IPS DF 6.9 (cell line): ENCODE measurements at regions not wholly inside any gene's neighbourhood (a gene's known extent, or its start where the extent isn't known, plus 50 kb on each side); places are given as distances from the start of the nearest gene placed in this dataset.

Experiments
- DNase-seq: peaks from one replicate; pipeline ENCODE4 v3.0.0-alpha.2; 2013; ENCODE audit warnings: low read depth, low spot score
- H3K27ac ChIP-seq: one replicate; pipeline ENCODE4 v1.5.1; 2013; ENCODE audit warnings: low read length, control low read depth
- H3K27me3 ChIP-seq: 2 replicates; pipeline ENCODE4 v1.6.1; 2013; ENCODE audit warnings: mild to moderate bottlenecking, low read length; ENCODE audit not compliant: control insufficient read depth, insufficient read depth
- H3K36me3 ChIP-seq: 2 replicates; pipeline ENCODE4 v1.6.1; 2013; ENCODE audit warnings: low read length; ENCODE audit not compliant: control insufficient read depth, insufficient read depth
- H3K4me1 ChIP-seq: 2 replicates; pipeline ENCODE4 v1.6.1; 2013; ENCODE audit warnings: low read length; ENCODE audit not compliant: control insufficient read depth, insufficient read depth
- H3K4me3 ChIP-seq: 2 replicates; pipeline ENCODE4 v1.5.1; 2013; ENCODE audit warnings: mild to moderate bottlenecking, low read length
- H3K9me3 ChIP-seq: 2 replicates; pipeline ENCODE4 v1.6.1; 2013; ENCODE audit warnings: low read length, inconsistent platforms; ENCODE audit not compliant: control insufficient read depth, insufficient read depth
- WGBS: extraction: QIAGEN DNeasy Blood & Tissue Kit; methylation state at CpG from one replicate; pipeline ENCODE4 v1.1.7; 2013; ENCODE audit warnings: mixed read lengths, missing lambda C conversion rate; ENCODE audit not compliant: insufficient read length, insufficient coverage; 5-methylcytosine and 5-hydroxymethylcytosine counted together

DNA sequence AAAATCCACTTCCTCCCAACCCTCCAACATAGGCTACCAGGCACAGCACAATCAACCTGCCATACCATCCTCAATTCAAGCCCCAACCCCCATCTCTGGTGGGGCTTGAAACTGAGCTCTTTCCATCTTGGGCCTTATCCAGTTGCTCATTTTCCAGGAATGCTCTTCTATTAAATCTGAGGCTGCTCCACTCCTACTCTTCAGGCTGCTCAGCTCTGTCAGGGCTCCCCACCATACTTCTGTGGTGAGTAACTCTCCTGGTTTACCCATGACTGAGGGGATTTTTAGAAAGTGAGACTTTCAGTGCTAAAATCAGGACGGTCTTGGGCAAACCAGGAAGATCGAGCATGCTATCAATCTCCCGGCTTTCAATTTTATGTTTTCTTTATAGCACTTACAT lies 512.8 kb downstream of the LMO7 start:
- no peaks in the 10 kb centered on the region for H3K9me3 ChIP-seq
- H3K4me1 ChIP-seq = no peaks in the 10 kb centered on the region
- H3K27ac ChIP-seq = no peak overlapping the region
- H3K27me3 ChIP-seq = no peaks in the 10 kb centered on the region
- no peak overlapping the region for H3K4me3 ChIP-seq
- no CpG with 5 or more reads among the region's 3 CpGs for WGBS
- no peaks in the 10 kb centered on the region for H3K36me3 ChIP-seq
- DNase-seq = no peak

DNA sequence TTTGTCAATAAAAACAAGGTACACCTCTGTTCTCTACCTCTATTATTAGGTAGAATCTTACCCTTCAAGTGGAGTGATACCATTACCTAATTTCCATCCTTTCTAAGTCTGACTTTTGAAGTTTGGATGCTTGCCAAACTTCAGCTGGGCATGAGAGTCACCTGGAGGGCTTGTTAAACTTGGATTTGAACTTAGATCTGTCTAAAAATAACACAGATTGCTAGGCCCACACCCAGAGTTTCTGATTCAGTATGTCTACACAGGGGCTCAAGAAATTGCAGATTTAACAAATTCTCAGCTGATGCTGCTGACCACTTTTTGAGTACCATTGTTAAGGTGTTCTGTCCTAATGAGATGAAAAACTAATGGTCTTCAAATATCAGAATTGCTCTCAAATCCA lies 512.2 kb downstream of the LMO7 start:
- no peak for DNase-seq

DNA sequence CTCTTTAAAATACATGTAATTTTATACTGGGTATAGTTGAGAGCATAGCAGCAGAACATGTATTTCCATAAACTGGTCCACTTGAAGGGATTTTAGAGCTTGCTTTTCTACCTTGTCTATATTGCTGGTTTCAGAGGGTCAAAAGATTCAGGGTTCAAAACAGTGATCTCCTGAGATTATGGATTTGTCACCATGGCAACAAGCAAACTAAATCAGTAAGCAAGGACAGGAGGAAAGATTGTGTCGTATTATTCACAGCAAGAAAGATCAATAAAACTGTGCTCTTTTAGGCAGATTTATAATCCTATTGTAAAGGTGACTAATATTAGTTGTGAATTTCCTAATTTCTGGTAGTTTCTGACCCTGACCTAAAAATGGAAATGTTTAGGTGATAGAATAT lies 496.4 kb downstream of the LMO7 start:
- Histone ChIP-seq H3K36me3 (no peaks in the 10 kb centered on the region), H3K27ac (no peak overlapping the region), H3K4me1 (no peaks in the 10 kb centered on the region), H3K27me3 (no peaks in the 10 kb centered on the region), H3K4me3 (no peak overlapping the region), H3K9me3 (no peaks in the 10 kb centered on the region)
- DNase-seq = no peak
- WGBS = no CpG with 5 or more reads among the region's 1 CpG

More for the DNA sequence above, 512.2 kb downstream of the LMO7 start:
- H3K27ac ChIP-seq = no peak overlapping the region
- no peak overlapping the region for H3K4me3 ChIP-seq
- H3K4me1 ChIP-seq = no peaks in the 10 kb centered on the region
- H3K36me3 ChIP-seq = no peaks in the 10 kb centered on the region
- no peaks in the 10 kb centered on the region for H3K27me3 ChIP-seq
- no peaks in the 10 kb centered on the region for H3K9me3 ChIP-seq

DNA sequence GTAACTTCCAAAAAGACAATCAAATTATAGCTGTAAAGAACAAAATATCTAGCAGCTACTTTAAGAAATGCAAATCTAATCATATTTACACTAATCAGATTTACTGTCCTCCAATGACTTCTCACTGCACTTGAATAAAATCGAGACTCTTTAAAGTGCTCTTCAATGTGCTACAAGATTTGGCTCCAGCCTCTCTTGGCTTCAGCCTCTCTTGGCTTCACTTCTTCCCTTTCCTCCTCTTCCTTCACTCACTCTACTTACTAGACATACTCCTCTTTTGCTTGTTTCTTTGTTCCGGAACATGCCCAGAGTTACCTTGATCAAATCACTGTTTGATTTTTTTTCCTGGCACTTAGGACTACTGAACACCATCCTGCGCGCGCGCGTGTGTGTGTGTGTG lies 495.4 kb downstream of the LMO7 start:
- Histone ChIP-seq H3K36me3 (no peaks in the 10 kb centered on the region), H3K4me3 (no peak overlapping the region), H3K27ac (no peak overlapping the region), H3K4me1 (no peaks in the 10 kb centered on the region), H3K27me3 (no peaks in the 10 kb centered on the region), H3K9me3 (no peaks in the 10 kb centered on the region)
- no peak for DNase-seq
- no CpG with 5 or more reads among the region's 7 CpGs for WGBS

DNA sequence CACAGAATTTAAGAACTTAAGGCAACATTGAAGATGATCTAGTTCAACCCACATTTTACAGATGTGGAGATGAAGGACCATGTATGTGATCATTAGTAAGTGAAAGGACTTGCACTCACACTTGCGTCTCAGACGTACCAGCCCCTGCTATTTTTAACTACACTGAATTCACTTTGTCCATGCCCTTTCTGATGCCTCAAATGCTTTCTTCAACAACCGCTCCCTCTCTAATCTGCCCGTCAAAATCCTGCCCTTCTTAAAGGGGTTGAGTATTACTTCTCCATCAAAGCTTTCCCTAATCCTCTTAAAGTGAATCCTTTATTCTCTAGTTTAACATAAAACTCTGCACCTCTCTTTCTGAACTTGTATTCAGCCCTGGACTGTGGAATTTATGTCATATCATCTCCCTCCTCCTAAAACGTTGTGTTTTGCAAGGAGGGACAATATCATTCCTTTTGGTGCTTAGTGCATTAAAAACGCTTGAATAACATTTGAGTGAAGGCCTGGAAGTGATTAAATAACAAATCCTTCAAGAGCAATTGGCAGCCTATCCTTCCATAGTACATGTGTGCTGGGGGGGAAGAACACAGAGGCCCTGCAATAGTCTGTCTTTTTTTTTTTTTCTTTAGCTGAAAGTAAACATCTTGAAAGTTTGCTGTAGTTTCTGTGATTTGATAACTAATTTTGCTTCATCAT lies 493.3 kb downstream of the LMO7 start:
- no peaks in the 10 kb centered on the region for H3K27me3 ChIP-seq
- H3K36me3 ChIP-seq = no peaks in the 10 kb centered on the region
- H3K9me3 ChIP-seq = no peaks in the 10 kb centered on the region
- no peak for DNase-seq
- WGBS = no CpG with 5 or more reads among the region's 6 CpGs
- no peak overlapping the region for H3K4me3 ChIP-seq
- no peaks in the 10 kb centered on the region for H3K4me1 ChIP-seq
- no peak overlapping the region for H3K27ac ChIP-seq

DNA sequence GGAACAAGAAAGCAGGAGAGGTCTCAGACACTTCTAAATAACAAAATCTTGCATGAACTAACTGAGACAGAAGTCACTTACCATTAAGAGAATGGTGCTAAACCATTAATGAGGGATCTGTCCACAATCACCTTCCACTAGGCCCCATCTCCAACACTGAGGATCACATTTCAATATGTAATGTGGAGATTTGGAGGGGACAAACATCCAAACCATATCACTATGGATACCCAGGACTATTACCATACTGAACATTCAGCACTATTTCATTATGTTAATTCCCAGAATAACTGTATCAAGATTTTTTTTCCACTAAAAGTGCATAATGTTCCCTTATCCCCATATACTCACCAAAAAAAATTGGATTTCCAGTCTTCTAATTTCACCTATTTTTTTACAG lies 491.8 kb downstream of the LMO7 start:
- H3K27me3 ChIP-seq = no peaks in the 10 kb centered on the region
- no peak overlapping the region for H3K4me3 ChIP-seq
- H3K9me3 ChIP-seq = peaks cover 2% of the 10 kb centered on the region; the same call in 1 of the 2 replicates
- H3K4me1 ChIP-seq = no peaks in the 10 kb centered on the region
- DNase-seq = no peak
- no peak overlapping the region for H3K27ac ChIP-seq
- H3K36me3 ChIP-seq = no peaks in the 10 kb centered on the region

DNA sequence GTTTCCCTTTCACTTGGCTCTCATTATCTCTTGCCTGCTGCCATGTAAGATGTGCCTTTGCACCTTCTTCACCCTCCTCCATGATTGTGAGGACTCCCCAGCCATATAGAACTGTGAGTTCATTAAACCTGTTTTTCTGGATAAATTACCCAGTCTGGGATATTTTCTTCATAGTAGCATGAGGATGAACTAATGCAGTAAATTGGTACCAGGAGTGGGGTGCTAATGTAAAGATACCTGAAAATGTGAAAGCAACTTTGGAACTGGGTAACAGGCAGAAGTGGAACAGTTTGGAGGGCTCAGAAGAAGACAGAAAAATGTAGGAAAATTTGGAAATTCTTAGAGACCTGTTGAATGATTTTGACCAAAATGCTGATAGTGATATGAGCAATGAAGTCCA lies 487.4 kb downstream of the LMO7 start:
- Histone ChIP-seq H3K4me3 (no peak overlapping the region), H3K36me3 (no peaks in the 10 kb centered on the region), H3K9me3 (peaks cover 2% of the 10 kb centered on the region; the same call in 1 of the 2 replicates), H3K27me3 (no peaks in the 10 kb centered on the region), H3K27ac (no peak overlapping the region), H3K4me1 (no peaks in the 10 kb centered on the region)
- DNase-seq = no peak

DNA sequence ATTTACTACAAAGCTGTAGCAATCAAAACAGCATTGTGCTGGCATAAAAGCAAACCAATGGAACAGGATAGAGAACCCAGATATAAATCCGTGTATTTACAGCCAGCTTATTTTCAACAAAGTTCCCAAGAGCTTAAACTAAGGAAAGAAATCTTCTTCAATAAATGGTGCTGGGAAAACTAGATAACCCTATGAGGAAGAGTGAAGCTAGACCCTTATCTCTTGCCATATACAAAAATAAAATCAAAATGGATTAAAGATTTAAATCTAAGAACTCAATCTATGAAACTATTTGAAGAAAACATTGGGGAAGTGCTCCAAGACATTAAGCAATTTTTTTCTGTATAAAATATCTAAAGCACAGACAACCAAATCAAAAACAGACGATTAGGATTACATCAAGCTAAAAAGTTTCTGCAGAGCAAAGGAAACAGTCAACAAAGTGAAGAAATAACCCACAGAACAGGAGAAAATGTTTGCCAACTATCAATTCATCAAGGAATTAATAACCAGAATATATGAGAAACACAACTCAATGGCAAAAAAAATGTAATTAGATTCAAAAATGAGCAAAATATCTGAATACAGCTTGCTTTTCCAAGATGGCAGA lies 480.7 kb downstream of the LMO7 start:
- Histone ChIP-seq H3K27me3 (no peaks in the 10 kb centered on the region), H3K36me3 (no peaks in the 10 kb centered on the region), H3K9me3 (no peaks in the 10 kb centered on the region), H3K4me3 (no peak overlapping the region), H3K4me1 (no peaks in the 10 kb centered on the region), H3K27ac (no peak overlapping the region)
- no peak for DNase-seq
- no CpG with 5 or more reads among the region's 2 CpGs for WGBS

DNA sequence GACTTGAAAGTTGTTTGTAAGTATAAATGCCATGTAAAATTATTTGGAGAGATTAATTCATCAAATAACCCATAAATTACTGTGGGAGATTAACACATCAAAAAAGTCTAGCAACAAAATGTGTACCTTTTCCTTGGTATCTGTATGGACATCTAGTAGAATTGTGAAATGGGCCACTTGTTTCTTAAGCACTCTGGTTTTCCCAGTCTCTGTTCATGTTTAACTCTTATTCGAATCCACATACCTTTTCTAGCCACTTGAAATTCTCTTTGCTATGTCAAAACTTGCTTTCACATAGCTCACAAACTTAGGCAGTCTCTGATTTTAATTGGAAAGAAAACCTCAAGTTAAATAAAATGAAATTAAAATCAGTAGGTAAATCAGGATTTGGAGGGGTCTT lies 470.6 kb downstream of the LMO7 start:
- H3K9me3 ChIP-seq = no peaks in the 10 kb centered on the region
- no peak for DNase-seq
- H3K27me3 ChIP-seq = no peaks in the 10 kb centered on the region
- H3K27ac ChIP-seq = no peak overlapping the region
- no peaks in the 10 kb centered on the region for H3K4me1 ChIP-seq
- H3K4me3 ChIP-seq = no peak overlapping the region
- H3K36me3 ChIP-seq = no peaks in the 10 kb centered on the region
- WGBS = no CpG with 5 or more reads among the region's 1 CpG

DNA sequence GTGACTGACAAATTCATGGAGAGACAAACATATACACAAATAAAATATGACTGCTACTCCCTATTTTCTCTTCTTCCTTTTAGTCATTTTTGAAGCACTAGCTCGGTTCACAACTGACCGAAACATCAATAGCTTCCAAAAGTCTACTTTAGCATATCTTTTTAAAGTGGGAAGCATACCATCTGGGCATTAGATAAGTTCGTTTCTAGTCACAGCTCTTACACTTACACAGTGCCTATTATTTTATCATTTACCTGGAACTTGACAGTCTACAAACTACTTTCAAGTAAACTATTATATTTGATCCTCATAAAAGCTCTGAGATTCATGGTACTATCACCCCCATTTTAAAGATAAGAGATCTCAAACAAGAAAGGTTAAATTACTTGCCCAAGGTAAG lies 458.5 kb downstream of the LMO7 start:
- H3K4me3 ChIP-seq = no peak overlapping the region
- no peak overlapping the region for H3K27ac ChIP-seq
- no peaks in the 10 kb centered on the region for H3K27me3 ChIP-seq
- WGBS = no CpG with 5 or more reads among the region's 3 CpGs
- no peak for DNase-seq
- H3K36me3 ChIP-seq = no peaks in the 10 kb centered on the region
- no peaks in the 10 kb centered on the region for H3K9me3 ChIP-seq
- H3K4me1 ChIP-seq = no peaks in the 10 kb centered on the region

DNA sequence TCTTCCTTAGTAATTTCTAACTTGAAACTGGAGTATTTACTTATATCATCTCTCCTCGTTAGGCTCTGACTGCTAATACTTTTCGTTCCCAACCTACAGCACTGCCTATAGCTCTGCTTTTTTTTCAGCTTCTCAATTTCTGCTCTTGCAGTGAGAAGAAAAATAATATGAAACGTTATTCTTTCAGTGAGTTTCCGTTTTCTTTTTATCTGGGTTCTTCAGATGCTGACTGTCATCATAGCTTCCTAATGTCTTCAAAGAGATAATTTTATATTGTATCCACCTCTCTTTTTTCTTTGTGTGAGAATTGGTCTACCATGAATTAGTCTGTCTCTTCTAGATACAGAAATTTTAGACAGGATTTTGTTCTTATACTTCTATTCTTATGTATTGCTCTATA lies 454.9 kb downstream of the LMO7 start:
- Histone ChIP-seq H3K27ac (no peak overlapping the region), H3K36me3 (no peaks in the 10 kb centered on the region), H3K9me3 (peaks cover 3% of the 10 kb centered on the region), H3K4me3 (no peak overlapping the region), H3K27me3 (no peaks in the 10 kb centered on the region), H3K4me1 (no peaks in the 10 kb centered on the region)
- DNase-seq = no peak
- no CpG with 5 or more reads among the region's 4 CpGs for WGBS
